Vagina (tissue), 2 donors: ENCODE measurements at regions not wholly inside any gene's neighbourhood (a gene's known extent, or its start where the extent isn't known, plus 50 kb on each side); places are given as distances from the start of the nearest gene placed in this dataset.

Experiments
- CTCF ChIP-seq, 3 experiments: fragments of 450-650 bp in 2 of 3; fragments of 200-600 bp in 1 of 3; sonication (generic) in 1 of 3; IDR thresholded peaks; one replicate each; pipeline ENCODE4 v1.5.1; 2017 to 2019; ENCODE audit warnings: antibody characterized with exemption in 3 of 3, mild to moderate bottlenecking in 2 of 3, moderate library complexity in 2 of 3
- POLR2A ChIP-seq, 2 donors: fragments of 450-650 bp; IDR thresholded peaks; one replicate each; pipeline ENCODE4 v1.6.1; 2017; ENCODE audit warnings: antibody characterized with exemption in 2 of 2, mild to moderate bottlenecking in 2 of 2, moderate library complexity in 2 of 2
- POLR2AphosphoS5 ChIP-seq, 2 donors: sonication (generic); formaldehyde crosslinking; IDR thresholded peaks; one replicate each; pipeline ENCODE4 v1.9.0; 2017; ENCODE audit warnings: antibody characterized with exemption in 2 of 2, mild to moderate bottlenecking in 2 of 2, low read depth in 1 of 2; ENCODE audit not compliant: insufficient read depth in 1 of 2

GRCh38 chr10:75329190-75329745 is 72.3 kb downstream of the ZNF503 start:
- TF ChIP-seq CTCF (IDR thresholded peaks at IDR 0.05) (no peak), POLR2AphosphoS5 (IDR thresholded peaks at IDR 0.05; ENCODE audit: insufficient read depth in 1 of 2, low read depth in 1 of 2) (no peak), POLR2A (IDR thresholded peaks at IDR 0.05) (no peak)
